Sigmoid colon (tissue), 6 donors: ENCODE measurements at regions not wholly inside any gene's neighbourhood (a gene's known extent, or its start where the extent isn't known, plus 50 kb on each side); places are given as distances from the start of the nearest gene placed in this dataset.
A peak's percentile ranks its signal among the peaks of the same experiment; 100 is the strongest.

ENCODE experiments used
- DNase-seq: peaks from one replicate; pipeline ENCODE4 v3.0.0-alpha.2; 2019
- H3K27ac ChIP-seq, 4 donors: fragments of 200-600 bp; sonication (generic); one replicate each; pipeline ENCODE4 v1.5.1; 2016 to 2019; ENCODE audit warnings: mild to moderate bottlenecking in 1 of 4
- H3K27me3 ChIP-seq, 3 donors: fragments of 200-600 bp; sonication (generic); one replicate each; pipeline ENCODE4 v1.5.1; 2019; ENCODE audit warnings: mild to moderate bottlenecking in 1 of 3
- H3K36me3 ChIP-seq, 4 donors: fragments of 200-600 bp; sonication (generic); one replicate each; pipeline ENCODE4 v1.5.1; 2016 to 2019
- H3K4me1 ChIP-seq, 4 donors: fragments of 200-600 bp; sonication (generic); one replicate each; pipeline ENCODE4 v1.5.1; 2017 to 2019
- H3K4me3 ChIP-seq, 4 donors: fragments of 200-600 bp; sonication (generic); one replicate each; pipeline ENCODE4 v1.5.1; 2017 to 2019; ENCODE audit warnings: mild to moderate bottlenecking in 2 of 4, moderate library complexity in 1 of 4
- H3K9me3 ChIP-seq, 4 donors: fragments of 200-600 bp in 3 of 4; sonication (generic) in 3 of 4; one replicate each; pipeline versions ENCODE4 v1.5.1 to v1.6.1; 2013 to 2019
- CTCF ChIP-seq, 4 experiments: fragments of 450-650 bp in 3 of 4; fragments of 200-600 bp in 1 of 4; IDR thresholded peaks; one replicate each; pipeline ENCODE4 v1.5.1; 2016 to 2019; ENCODE audit warnings: antibody characterized with exemption in 4 of 4, mild to moderate bottlenecking in 3 of 4, moderate library complexity in 2 of 4
- EP300 ChIP-seq, 4 donors: sonication (generic); formaldehyde crosslinking; IDR thresholded peaks; one replicate each; pipeline ENCODE4 v1.6.1; 2017; ENCODE audit warnings: antibody characterized with exemption in 4 of 4
- POLR2A ChIP-seq, 2 donors: fragments of 450-650 bp; IDR thresholded peaks; one replicate each; pipeline ENCODE4 v1.6.1; 2016; ENCODE audit warnings: antibody characterized with exemption in 2 of 2, mild to moderate bottlenecking in 2 of 2, moderate library complexity in 2 of 2
- POLR2AphosphoS5 ChIP-seq, 4 donors: sonication (generic); formaldehyde crosslinking; IDR thresholded peaks; one replicate each; pipeline ENCODE4 v1.6.1; 2017; ENCODE audit warnings: antibody characterized with exemption in 4 of 4
- WGBS, 2 donors: extraction: QIAGEN DNeasy Blood & Tissue Kit; methylation state at CpG; one replicate each; pipeline ENCODE4 v1.1.7; 2013; 5-methylcytosine and 5-hydroxymethylcytosine counted together
- intact Hi-C: fragments of 100-400 bp; cut with DNase I; formaldehyde crosslinking; loops from one replicate; pipeline ENCODE4 v1.15.1; 2023
- donor health status: healthy with polysubstance abuse.
- donor health status: healthy.

- no peak for DNase-seq
- H3K27ac ChIP-seq: no peak overlapping the region
- no peak for TF ChIP-seq POLR2AphosphoS5 (IDR thresholded peaks at IDR 0.05)
- no peak for TF ChIP-seq POLR2A (IDR thresholded peaks at IDR 0.05)
- TF ChIP-seq CTCF (IDR thresholded peaks at IDR 0.05): no peak
- TF ChIP-seq EP300 (IDR thresholded peaks at IDR 0.05): no peak
- H3K9me3 ChIP-seq: no peaks in the 10 kb centered on the region
- H3K4me1 ChIP-seq: no peaks in the 10 kb centered on the region
- no peak overlapping the region for H3K4me3 ChIP-seq
- WGBS, 2 donors: 92 to 97% methylated on average over 11 of the region's 11 CpGs
- intact Hi-C loops: no loop called here
- no peaks in the 10 kb centered on the region for H3K36me3 ChIP-seq
- H3K27me3 ChIP-seq: no peaks in the 10 kb centered on the region
These were observed 107.8 kb upstream of the SHH start for GRCh38 chr7:155920068-155920461.

DNA sequence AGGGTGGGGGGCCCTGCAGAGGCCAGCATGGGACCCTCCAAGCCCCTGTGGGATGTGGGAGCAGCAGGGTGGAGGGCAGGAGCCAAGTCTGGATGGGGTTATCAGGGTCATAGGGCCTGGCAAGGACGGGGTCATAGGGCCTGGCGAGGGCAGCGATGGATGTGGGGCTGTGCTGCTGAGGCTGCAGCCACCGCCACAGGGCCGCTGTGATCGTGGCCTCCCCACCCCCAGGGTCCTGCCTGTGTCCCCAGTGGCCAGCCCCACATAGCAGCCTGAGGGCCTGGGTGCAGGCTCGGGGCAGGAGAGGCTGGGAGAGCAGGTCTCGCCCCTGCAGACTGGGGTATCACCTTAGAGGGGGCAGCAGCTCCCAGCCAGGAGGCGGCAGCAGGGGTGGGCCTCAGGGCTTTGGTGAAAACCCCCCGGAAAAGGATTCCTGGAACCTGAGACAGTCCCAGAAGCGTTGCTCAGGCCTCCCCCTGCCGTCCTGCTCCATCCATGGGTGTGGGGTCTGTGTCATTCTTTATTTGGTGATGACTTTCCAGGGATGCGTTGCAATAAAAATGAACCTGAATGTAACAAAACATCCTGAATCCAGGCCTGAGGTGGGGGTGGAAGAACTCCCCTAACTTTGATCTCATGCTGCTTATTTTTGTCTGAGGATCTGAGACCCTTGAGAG lies 107.3 kb upstream of the SHH start:
- Histone ChIP-seq H3K4me3 (no peak overlapping the region), H3K9me3 (no peaks in the 10 kb centered on the region), H3K4me1 (no peaks in the 10 kb centered on the region), H3K36me3 (no peaks in the 10 kb centered on the region), H3K27me3 (no peaks in the 10 kb centered on the region), H3K27ac (no peak overlapping the region)
- peak; percentile 21 for DNase-seq
- WGBS, 2 donors: 71 to 80% methylated on average over 13 of the region's 13 CpGs
- intact Hi-C loops: no loop called here
- TF ChIP-seq POLR2A (IDR thresholded peaks at IDR 0.05): no peak
- TF ChIP-seq POLR2AphosphoS5 (IDR thresholded peaks at IDR 0.05): no peak
- no peak for TF ChIP-seq CTCF (IDR thresholded peaks at IDR 0.05)

DNA sequence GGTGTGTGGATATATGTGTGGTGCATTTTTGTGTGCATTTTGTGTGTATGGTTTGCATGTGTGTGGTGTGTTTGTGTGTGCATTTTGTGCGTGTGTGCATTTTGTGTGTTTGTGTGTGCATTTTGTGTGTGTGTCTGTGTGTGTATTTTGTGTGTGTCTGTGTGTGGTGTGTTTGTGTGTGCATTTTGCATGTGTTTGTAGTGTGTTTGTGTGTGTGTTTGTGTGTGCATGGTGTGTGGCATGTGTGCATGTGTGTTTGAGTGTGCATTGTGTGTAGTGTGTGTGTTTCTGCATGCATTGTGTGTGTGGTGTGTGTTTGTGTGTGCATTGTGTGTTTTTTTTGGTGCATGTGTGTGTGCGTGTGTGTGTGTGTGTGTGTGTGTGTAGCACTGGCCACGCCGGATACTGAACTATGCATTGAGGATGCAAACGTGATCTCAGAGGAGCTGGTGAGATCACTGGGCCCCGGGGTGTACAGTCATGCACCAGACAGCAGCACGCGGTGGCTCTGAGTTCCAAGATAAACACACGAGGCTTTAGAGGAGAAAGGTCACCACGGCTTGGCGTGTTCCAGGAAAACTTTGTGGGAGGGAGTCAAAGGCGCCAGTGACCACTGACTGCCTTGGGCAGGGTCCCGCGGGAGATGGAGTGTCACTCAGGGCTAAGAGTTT lies 106.6 kb upstream of the SHH start:
- Histone ChIP-seq H3K27me3 (no peaks in the 10 kb centered on the region), H3K4me3 (no peak overlapping the region), H3K4me1 (no peaks in the 10 kb centered on the region), H3K27ac (no peak overlapping the region), H3K36me3 (no peaks in the 10 kb centered on the region), H3K9me3 (no peaks in the 10 kb centered on the region)
- DNase-seq: no peak
- WGBS, 2 donors: 17 to 51% methylated on average over 14 of the region's 14 CpGs
- TF ChIP-seq POLR2AphosphoS5 (IDR thresholded peaks at IDR 0.05): no peak
- TF ChIP-seq POLR2A (IDR thresholded peaks at IDR 0.05): no peak
- no peak for TF ChIP-seq EP300 (IDR thresholded peaks at IDR 0.05)
- TF ChIP-seq CTCF (IDR thresholded peaks at IDR 0.05): no peak
- intact Hi-C loops: no loop called here

DNA sequence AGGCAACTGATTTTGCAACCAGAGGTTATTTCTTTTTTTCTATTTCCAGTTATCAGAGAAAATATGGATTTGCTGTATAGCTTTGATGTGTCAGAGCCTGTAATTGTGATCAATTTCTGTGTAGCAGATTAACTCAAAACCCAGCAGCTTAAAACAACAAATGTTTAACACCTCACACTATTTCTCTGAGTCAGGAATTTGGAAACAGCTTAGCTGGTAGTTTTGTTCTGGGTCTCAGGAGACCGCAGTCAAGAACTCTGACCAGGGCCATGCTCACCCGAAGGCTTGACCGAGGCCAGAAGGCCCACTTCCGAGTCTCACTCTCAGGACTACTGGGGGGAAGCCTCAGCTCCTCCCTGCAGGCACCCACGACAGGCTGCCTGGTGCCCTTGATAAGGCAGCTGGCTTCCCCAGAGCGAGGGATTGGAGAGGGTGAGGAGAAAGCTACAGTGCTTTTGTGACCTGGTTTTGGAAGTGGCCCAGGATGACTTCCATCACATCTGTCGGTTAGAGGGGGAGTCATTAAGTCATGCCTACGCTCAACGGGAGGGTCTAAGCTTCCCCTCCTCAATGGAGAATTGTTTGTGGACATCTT lies 105.7 kb upstream of the SHH start:
- no peak overlapping the region for H3K27ac ChIP-seq
- no peak for TF ChIP-seq CTCF (IDR thresholded peaks at IDR 0.05)
- TF ChIP-seq EP300 (IDR thresholded peaks at IDR 0.05): no peak
- no peak for TF ChIP-seq POLR2A (IDR thresholded peaks at IDR 0.05)
- TF ChIP-seq POLR2AphosphoS5 (IDR thresholded peaks at IDR 0.05): no peak
- DNase-seq: no peak
- H3K36me3 ChIP-seq: no peaks in the 10 kb centered on the region
- no peaks in the 10 kb centered on the region for H3K4me1 ChIP-seq
- WGBS, 2 donors: 71 to 72% methylated on average over 9 of the region's 9 CpGs
- intact Hi-C loops: no loop called here
- no peaks in the 10 kb centered on the region for H3K9me3 ChIP-seq
- H3K4me3 ChIP-seq: no peak overlapping the region
- no peaks in the 10 kb centered on the region for H3K27me3 ChIP-seq
